Ovary (tissue), 7 donors: ENCODE measurements at regions not wholly inside any gene's neighbourhood (a gene's known extent, or its start where the extent isn't known, plus 50 kb on each side); places are given as distances from the start of the nearest gene placed in this dataset.

Source experiments
- DNase-seq, 5 donors: peaks; one replicate each; pipeline ENCODE4 v3.0.0-alpha.2; 2019 to 2020
- H3K27ac ChIP-seq, 2 donors: fragments of 200-600 bp; one replicate each; pipeline versions ENCODE4 v1.5.1 to v1.8.0; 2019 to 2022
- H3K27me3 ChIP-seq: fragments of 200-600 bp; one replicate; pipeline ENCODE4 v1.8.0; 2022
- H3K36me3 ChIP-seq: fragments of 200-600 bp; sonication (generic); one replicate; pipeline ENCODE4 v1.5.1; 2019
- H3K4me1 ChIP-seq: one replicate; pipeline ENCODE4 v1.8.1; 2013; ENCODE audit warnings: mild to moderate bottlenecking, moderate library complexity; ENCODE audit not compliant: insufficient read depth
- H3K4me3 ChIP-seq: fragments of 200-600 bp; sonication (generic); one replicate; pipeline ENCODE4 v1.5.1; 2017
- H3K9me3 ChIP-seq, 2 donors: fragments of 200-600 bp in 1 of 2; sonication (generic) in 1 of 2; one replicate each; pipeline versions ENCODE4 v1.5.1 to v1.8.1; 2013 to 2019; ENCODE audit warnings: mild to moderate bottlenecking in 1 of 2, moderate library complexity in 1 of 2
- CTCF ChIP-seq, 3 donors: fragments of 450-650 bp in 2 of 3; fragments of 200-600 bp in 1 of 3; IDR thresholded peaks; one replicate each; pipeline versions ENCODE4 v1.5.1 to v1.8.0; 2016 to 2022; ENCODE audit warnings: antibody characterized with exemption in 3 of 3, mild to moderate bottlenecking in 1 of 3
- EP300 ChIP-seq: sonication (generic); formaldehyde crosslinking; IDR thresholded peaks from one replicate; pipeline ENCODE4 v1.6.1; 2017; ENCODE audit warnings: antibody characterized with exemption
- POLR2A ChIP-seq: fragments of 450-650 bp; IDR thresholded peaks from one replicate; pipeline ENCODE4 v1.6.1; 2017; ENCODE audit warnings: antibody characterized with exemption, mild to moderate bottlenecking, moderate library complexity
- WGBS, 3 donors: extraction: QIAGEN DNeasy Blood & Tissue Kit in 1 of 3; methylation state at CpG; one replicate each; pipeline versions ENCODE4 v1.1.5 to v1.1.7; 2013 to 2017; 5-methylcytosine and 5-hydroxymethylcytosine counted together
- intact Hi-C, 4 donors: fragments of 100-400 bp; cut with DNase I; formaldehyde crosslinking; loops; one replicate each; pipeline versions ENCODE4 v1.11.0 to v1.15.1; 2022 to 2023
- donor health status: DM: no; HTN: no; CAD: no; lungs with moderate emphysema.
- donor health status: DM: no; HTN: no; CAD: no.
- donor health status: Bipolar disorder and iron deficiency.
- donor health status: DM: no; HTN: no; CAD: no.
- donor health status: DM: yes; HTN: yes; CAD: no.

GRCh38 chr7:123401295-123401694, 133.1 kb downstream of the IQUB start:
- no peak overlapping the region for H3K4me3 ChIP-seq
- no peaks in the 10 kb centered on the region for H3K27me3 ChIP-seq
- H3K27ac ChIP-seq = no peak overlapping the region
- H3K4me1 ChIP-seq = peaks cover 4% of the 10 kb centered on the region
- no peaks in the 10 kb centered on the region for H3K36me3 ChIP-seq
- no peaks in the 10 kb centered on the region for H3K9me3 ChIP-seq
- no peak for TF ChIP-seq CTCF (IDR thresholded peaks at IDR 0.05)
- TF ChIP-seq EP300 = no peak
- no peak for TF ChIP-seq POLR2A
- DNase-seq = no peak
- intact Hi-C loops = no loop called here
- WGBS, 3 donors = 87 to 94% (median 91%) methylated on average over 6 of the region's 6 CpGs

- no peaks in the 10 kb centered on the region for H3K9me3 ChIP-seq
- no peak overlapping the region for H3K4me3 ChIP-seq
- TF ChIP-seq POLR2A (no peak), CTCF (IDR thresholded peaks at IDR 0.05) (no peak), EP300 (no peak)
- peaks cover 4% of the 10 kb centered on the region for H3K4me1 ChIP-seq
- H3K27ac ChIP-seq = no peak overlapping the region
- DNase-seq = no peak
- H3K36me3 ChIP-seq = no peaks in the 10 kb centered on the region
- no peaks in the 10 kb centered on the region for H3K27me3 ChIP-seq
- intact Hi-C loops = no loop called here
Measured at GRCh38 chr7:123400196-123400595, 134.2 kb downstream of the IQUB start.

GRCh38 chr7:123398921-123399320, 135.5 kb downstream of the IQUB start:
- Histone ChIP-seq H3K27ac (no peak overlapping the region), H3K9me3 (no peaks in the 10 kb centered on the region), H3K4me1 (peaks cover 4% of the 10 kb centered on the region), H3K4me3 (no peak overlapping the region), H3K36me3 (no peaks in the 10 kb centered on the region), H3K27me3 (no peaks in the 10 kb centered on the region)
- no peak for TF ChIP-seq POLR2A
- TF ChIP-seq CTCF (IDR thresholded peaks at IDR 0.05) = no peak
- TF ChIP-seq EP300 = no peak
- no peak for DNase-seq
- intact Hi-C loops = no loop called here

GRCh38 chr7:123397746-123398338, 136.6 kb downstream of the IQUB start:
- no peak overlapping the region for H3K27ac ChIP-seq
- intact Hi-C loops = no loop called here
- no peak overlapping the region for H3K4me3 ChIP-seq
- no peaks in the 10 kb centered on the region for H3K36me3 ChIP-seq
- no peaks in the 10 kb centered on the region for H3K9me3 ChIP-seq
- H3K4me1 ChIP-seq = peaks cover 4% of the 10 kb centered on the region
- peak in 2 of 5 donors; percentile 13 to 17 for DNase-seq
- WGBS, 3 donors = 16 to 31% (median 24%) methylated on average over 6 of the region's 6 CpGs
- no peaks in the 10 kb centered on the region for H3K27me3 ChIP-seq
- TF ChIP-seq POLR2A = no peak
- TF ChIP-seq CTCF (IDR thresholded peaks at IDR 0.05) = no peak
- TF ChIP-seq EP300 = no peak
